GM19328 (cell line): ENCODE measurements at regions not wholly inside any gene's neighbourhood (a gene's known extent, or its start where the extent isn't known, plus 50 kb on each side); places are given as distances from the start of the nearest gene placed in this dataset.
"Not testable (repeated sequence)": the region's sequence is repeated elsewhere in the genome, so short reads cannot be mapped to it uniquely, and the experiment has no call there.

ENCODE experiments used
- ATAC-seq: cut with Tn5 transposase; IDR thresholded peaks from one replicate; pipeline ENCODE4 v1.9.1; 2021; ENCODE audit warnings: mild to moderate bottlenecking, moderate library complexity; ENCODE audit not compliant: unreplicated experiment

- ATAC-seq: no peak
Measured at GRCh38 chr18:75860166-75860565, 432.7 kb upstream of the SMIM21 start.

DNA sequence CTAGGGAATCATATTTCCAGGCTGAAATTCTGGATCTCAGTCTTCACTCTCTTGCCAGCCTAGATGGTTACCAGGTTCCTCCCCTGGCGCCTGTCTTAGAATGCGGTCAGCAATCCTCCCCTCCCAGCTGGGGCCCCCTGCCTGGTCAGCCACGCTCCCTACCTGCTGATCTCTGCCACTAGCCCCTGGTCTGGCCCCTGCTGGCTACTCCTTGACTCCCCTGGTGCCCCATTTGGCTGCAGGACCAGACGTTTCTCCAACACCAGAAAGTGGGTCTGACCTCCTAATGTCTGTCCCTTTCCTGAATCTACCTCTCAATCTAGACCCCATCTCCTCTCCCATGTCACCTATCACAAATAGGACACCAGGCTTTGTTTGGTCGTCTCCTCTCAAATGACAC is 432.0 kb upstream of the SMIM21 start:
- ATAC-seq: no peak

DNA sequence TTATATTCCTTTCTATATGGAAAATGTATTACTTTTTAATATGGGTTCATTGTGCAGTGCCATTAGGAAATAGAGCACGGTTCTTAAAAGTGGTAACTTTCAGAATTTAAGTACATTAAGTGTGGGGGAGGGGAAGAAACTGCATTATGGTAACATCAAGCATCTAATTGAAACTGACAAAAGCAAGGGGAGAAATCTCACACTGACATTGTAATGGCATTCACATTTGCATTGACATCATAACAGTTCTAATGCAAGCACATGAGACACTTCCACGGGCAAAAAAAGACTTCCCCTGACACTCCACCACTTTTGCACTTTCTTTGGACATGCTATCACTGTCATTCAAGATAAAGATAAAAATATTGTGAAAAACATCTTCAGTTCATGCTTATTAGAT is 431.3 kb upstream of the SMIM21 start:
- no peak for ATAC-seq

DNA sequence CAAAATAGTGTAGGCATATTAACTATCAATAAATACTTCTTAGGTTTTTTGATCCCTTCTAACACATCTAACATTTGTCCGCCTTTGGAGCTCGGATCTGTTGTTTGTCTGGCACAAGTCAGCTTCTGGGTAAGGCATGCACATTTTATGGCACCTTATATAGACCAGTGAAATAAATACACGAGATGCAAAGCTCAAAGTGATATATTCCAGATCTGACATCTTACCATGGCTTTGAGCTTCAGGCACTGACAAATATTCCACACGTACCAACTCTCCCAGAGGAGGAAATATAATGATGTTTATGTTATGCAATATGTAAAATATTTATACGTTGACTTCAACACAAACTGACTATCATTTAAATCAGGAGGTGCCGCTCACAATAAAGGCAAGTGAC is 430.1 kb upstream of the SMIM21 start:
- ATAC-seq: no peak

DNA sequence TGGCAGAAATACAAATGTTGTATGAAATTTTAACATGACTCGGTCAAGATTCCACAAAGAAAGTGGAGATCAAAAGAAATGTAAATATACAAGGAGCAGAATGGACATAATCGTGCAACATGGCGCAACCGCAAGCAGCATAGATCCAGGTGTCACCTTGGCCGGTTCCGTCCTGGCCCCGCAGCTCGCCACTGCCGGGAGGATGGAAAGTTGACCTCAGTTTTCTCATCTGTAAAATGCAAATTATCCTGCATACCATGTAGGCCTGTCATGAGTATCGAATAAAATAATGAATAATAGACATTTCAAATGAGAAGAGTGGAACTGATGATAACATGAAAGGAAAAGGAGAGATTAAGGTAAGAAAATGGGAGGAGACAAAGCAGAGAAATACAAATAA is 427.3 kb upstream of the SMIM21 start:
- no peak for ATAC-seq

DNA sequence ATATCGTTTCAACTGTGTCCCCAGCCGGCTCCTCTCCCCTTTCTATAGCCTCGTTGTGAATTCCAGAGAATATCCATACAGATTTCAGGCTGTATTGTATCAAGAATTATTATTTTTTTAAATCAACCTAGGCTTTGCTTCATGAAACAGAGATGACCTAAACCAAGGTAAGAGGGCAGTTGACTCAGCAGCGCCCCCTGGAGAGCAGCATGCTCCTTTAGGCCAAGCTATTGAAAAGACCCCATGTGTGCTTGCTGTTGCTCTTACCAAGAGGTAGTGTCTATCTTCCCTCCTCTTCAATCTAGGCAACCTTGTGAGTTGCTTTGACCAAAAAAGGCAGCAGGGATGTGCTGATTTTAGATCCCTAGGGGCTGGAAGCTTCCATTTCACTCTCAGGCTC is 426.7 kb upstream of the SMIM21 start:
- no peak for ATAC-seq

- ATAC-seq: no peak
Measured at GRCh38 chr18:75846321-75846720, 418.8 kb upstream of the SMIM21 start.

GRCh38 chr18:75845413-75845812 is 417.9 kb upstream of the SMIM21 start:
- ATAC-seq: no peak

GRCh38 chr18:75844146-75844545 is 416.6 kb upstream of the SMIM21 start:
- no peak for ATAC-seq

- ATAC-seq: no peak
Measured at GRCh38 chr18:75840131-75840530, 412.6 kb upstream of the SMIM21 start.

- ATAC-seq: not testable (repeated sequence)
Measured at GRCh38 chr18:75839686-75840085, 412.2 kb upstream of the SMIM21 start.

- no peak for ATAC-seq
Measured at GRCh38 chr18:75839041-75839440, 411.5 kb upstream of the SMIM21 start.

GRCh38 chr18:75837316-75837715 is 409.8 kb upstream of the SMIM21 start:
- no peak for ATAC-seq

DNA sequence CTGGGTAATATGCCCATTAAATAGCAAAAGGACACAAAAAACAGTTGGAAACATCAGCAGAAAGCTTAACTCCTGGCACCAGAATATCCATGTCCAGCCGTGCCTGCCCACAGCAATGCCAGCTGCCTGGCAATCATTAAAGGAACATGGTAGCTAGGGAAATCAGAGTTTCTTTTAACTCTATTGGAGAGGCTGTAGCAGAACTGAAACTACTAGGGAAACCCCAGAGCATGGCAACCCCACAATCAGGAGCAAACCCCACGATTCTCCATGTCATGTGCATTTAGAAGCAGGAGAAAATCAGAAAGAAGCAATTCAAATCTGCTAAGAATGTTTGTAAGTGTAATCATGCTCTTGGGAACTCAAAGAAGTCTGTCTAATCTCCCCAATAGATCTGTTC is 409.0 kb upstream of the SMIM21 start:
- no peak for ATAC-seq

DNA sequence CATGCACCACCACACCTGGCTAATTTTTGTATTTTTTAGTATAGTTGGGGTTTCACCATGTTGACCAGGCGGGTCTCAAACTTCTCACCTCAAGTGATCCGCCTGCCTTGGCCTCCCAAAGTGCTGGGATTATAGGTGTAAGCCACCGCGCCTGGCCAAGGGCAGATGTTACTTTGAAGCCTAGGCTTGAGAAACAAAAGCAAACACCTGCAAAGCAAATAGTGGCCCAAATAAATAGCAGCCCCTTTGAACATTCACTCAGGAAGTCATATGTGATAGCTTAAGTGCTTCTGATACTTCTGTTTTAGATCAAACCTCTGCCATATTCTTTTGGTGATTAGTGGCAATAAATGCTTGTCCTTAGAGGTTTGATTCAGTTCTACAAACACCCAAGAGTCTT is 404.5 kb upstream of the SMIM21 start:
- ATAC-seq: no peak

GRCh38 chr18:75830828-75831227 is 403.3 kb upstream of the SMIM21 start:
- ATAC-seq: no peak

- ATAC-seq: no peak
Measured at GRCh38 chr18:75829091-75829490, 401.6 kb upstream of the SMIM21 start.

DNA sequence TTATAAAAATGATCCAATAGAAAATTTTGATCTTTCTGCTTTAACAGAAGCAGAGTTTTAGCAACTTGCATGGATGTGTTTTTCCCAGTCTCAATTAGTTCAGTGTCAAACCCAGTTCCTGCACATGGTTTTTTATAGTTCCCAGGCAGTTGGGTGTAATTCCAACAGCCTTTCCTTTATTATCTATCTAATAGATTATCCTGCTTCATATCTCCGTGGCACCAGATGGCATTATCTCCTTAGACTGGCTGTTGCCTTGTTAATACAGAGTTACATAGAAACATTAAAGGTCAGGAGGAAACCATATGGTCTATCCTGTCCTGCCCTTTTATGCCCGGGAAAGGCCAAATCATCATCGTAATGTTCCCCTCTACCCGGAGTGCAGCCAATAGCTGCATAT is 400.9 kb upstream of the SMIM21 start:
- no peak for ATAC-seq

GRCh38 chr18:75827751-75828287 is 400.3 kb upstream of the SMIM21 start:
- ATAC-seq: no peak

GRCh38 chr18:75824661-75825060 is 397.2 kb upstream of the SMIM21 start:
- no peak for ATAC-seq

- ATAC-seq: no peak
Measured at GRCh38 chr18:75823471-75823870, 396.0 kb upstream of the SMIM21 start.

DNA sequence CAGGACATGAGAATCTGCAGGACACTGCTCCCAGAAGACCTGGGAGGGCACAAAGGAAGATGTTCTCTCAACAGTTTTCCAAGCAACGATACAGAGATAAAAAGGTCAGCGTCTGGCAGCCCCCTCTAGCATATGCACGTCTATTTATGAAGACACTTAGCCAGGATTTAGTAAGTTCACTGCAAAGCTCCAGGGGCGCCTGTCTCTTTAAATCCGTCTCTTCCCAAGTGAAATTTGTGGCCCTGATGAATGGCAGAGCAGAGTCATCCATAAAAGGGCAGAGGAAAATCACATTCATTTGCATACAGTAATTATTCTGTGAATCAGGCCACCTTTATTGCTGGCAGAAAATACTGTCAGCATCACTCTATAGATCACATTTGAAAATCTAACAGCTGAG is 390.9 kb upstream of the SMIM21 start:
- ATAC-seq: no peak

DNA sequence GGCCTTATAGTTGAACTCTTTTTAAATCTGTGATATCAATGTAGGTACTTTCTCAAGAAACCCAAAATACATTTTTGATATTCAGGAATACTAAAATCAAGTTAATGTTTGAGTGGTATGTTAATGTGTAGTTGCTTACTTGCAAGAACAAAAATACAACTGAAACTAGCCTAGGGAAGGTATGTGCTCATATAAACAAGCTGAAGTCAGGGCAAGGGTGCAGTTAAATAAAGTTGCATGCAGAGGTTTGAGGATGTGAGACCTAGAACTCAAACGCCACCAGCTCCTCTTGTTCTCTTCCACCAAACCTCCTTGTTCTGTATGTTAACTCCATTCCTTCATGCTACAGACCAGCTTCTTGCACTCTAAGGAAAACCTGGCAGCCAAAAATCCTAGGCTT is 388.3 kb upstream of the SMIM21 start:
- no peak for ATAC-seq

DNA sequence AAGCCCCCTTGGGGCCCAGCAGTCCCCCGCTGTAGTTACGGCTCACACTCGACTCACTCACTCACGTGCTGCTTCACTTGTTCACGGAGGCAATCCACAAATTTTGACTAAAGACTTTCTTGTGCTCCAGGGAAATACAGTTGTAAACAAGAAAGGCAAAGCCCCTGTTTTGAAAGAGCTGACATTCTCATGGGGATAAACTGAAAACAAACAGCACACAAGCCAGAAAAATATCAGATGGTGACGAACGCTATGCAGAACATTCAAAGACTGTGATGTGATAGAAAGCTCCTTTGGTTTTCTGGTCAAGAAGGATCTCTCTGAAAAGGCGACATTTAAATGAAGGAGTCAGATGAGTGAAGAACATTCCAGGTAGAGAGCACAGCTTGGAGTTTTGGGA is 385.3 kb upstream of the SMIM21 start:
- ATAC-seq: no peak
